H1 (cell line): ENCODE measurements at regions not wholly inside any gene's neighbourhood (a gene's known extent, or its start where the extent isn't known, plus 50 kb on each side); places are given as distances from the start of the nearest gene placed in this dataset.

ENCODE experiments used
- CTCF ChIA-PET: fragments of 300-600 bp; sonication (Branson Sonifier 250); formaldehyde crosslinking; loops from one replicate; lab custom pipeline; 2021; ENCODE audit not compliant: partially characterized antibody; lab: Charles Lee
- POLR2A ChIA-PET: fragments of 300-600 bp; sonication (Branson Sonifier 250); formaldehyde crosslinking; loops from one replicate; lab custom pipeline; 2021; ENCODE audit warnings: inconsistent platforms; ENCODE audit not compliant: partially characterized antibody; lab: Charles Lee
- DNase-seq, 2 experiments: peaks; one replicate each; pipeline versions ENCODE4 v3.0.0 to v3.0.0-alpha.2; 2010 to 2022; ENCODE audit warnings: low spot score in 2 of 2, low read depth in 1 of 2, mixed read lengths in 1 of 2
- FAIRE-seq: peaks from 2 replicates; lab custom pipeline; 2011; peaks lifted over from hg19 to GRCh38; lab: Jason Lieb, UNC
- H2AFZ ChIP-seq: 2 replicates; pipeline ENCODE4 v1.8.1; 2012; ENCODE audit warnings: low read length, inconsistent platforms
- H2AK5ac ChIP-seq: 2 replicates; pipeline ENCODE4 v1.6.1; 2013; ENCODE audit warnings: low read depth, low read length
- H2BK120ac ChIP-seq: replicated peaks from 2 replicates; pipeline ENCODE3; 2013; ENCODE audit warnings: low read depth, low read length, inconsistent platforms
- H2BK12ac ChIP-seq: 2 replicates; pipeline ENCODE4 v1.6.1; 2013; ENCODE audit warnings: low read depth, low read length
- H2BK15ac ChIP-seq: 2 replicates; pipeline ENCODE4 v1.6.1; 2013; ENCODE audit warnings: low read length
- H2BK20ac ChIP-seq: 2 replicates; pipeline ENCODE4 v1.6.1; 2013; ENCODE audit warnings: low read length
- H2BK5ac ChIP-seq: 2 replicates; pipeline ENCODE4 v1.6.1; 2013; ENCODE audit warnings: low read depth, low read length
- H3K14ac ChIP-seq: 2 replicates; pipeline ENCODE4 v1.6.1; 2013; ENCODE audit warnings: inconsistent platforms; ENCODE audit not compliant: insufficient read length
- H3K18ac ChIP-seq: 2 replicates; pipeline ENCODE4 v1.6.1; 2013; ENCODE audit warnings: low read length; ENCODE audit errors: extremely low read depth
- H3K23ac ChIP-seq: 2 replicates; pipeline ENCODE4 v1.6.1; 2013; ENCODE audit warnings: inconsistent platforms; ENCODE audit not compliant: insufficient read length
- H3K23me2 ChIP-seq: 2 replicates; pipeline ENCODE4 v1.6.1; 2013; ENCODE audit warnings: low read depth, low read length
- H3K27ac ChIP-seq: 2 replicates; pipeline ENCODE4 v1.6.1; 2011; ENCODE audit warnings: low read depth, low read length, inconsistent platforms
- H3K27me3 ChIP-seq, 4 experiments: replicated peaks in 1 of 4; 1 replicate in 1 of 4; 2 replicates in 3 of 4; pipeline versions ENCODE4 v1.6.1 to v1.8.1; 2011 to 2013; ENCODE audit warnings: low read length in 3 of 4, mild to moderate bottlenecking in 3 of 4, inconsistent platforms in 2 of 4, mixed read lengths in 2 of 4, moderate library complexity in 1 of 4; ENCODE audit not compliant: control insufficient read depth in 3 of 4, insufficient read depth in 3 of 4; ENCODE audit errors: extremely low read depth in 1 of 4
- H3K36me3 ChIP-seq, 4 experiments: 2 replicates each; pipeline versions ENCODE4 v1.6.1 to v1.8.1; 2011 to 2013; ENCODE audit warnings: mild to moderate bottlenecking in 4 of 4, low read length in 3 of 4, moderate library complexity in 2 of 4, control low read depth in 1 of 4, inconsistent platforms in 1 of 4; ENCODE audit not compliant: insufficient read depth in 4 of 4, control insufficient read depth in 2 of 4
- H3K4ac ChIP-seq: replicated peaks from 2 replicates; pipeline ENCODE3; 2013; ENCODE audit warnings: low read length, low read depth, mixed read lengths, inconsistent platforms; ENCODE audit not compliant: insufficient read length
- H3K4me1 ChIP-seq, 4 experiments: replicated peaks in 1 of 4; 1 replicate in 1 of 4; 2 replicates in 3 of 4; pipeline versions ENCODE4 v1.6.1 to v1.8.1; 2011 to 2013; ENCODE audit warnings: low read length in 3 of 4, inconsistent platforms in 2 of 4, mixed read lengths in 1 of 4; ENCODE audit not compliant: insufficient read depth in 4 of 4, control insufficient read depth in 3 of 4
- H3K4me2 ChIP-seq, 2 experiments: 2 replicates each; pipeline versions ENCODE4 v1.6.1 to v1.8.1; 2011 to 2013; ENCODE audit warnings: low read depth in 2 of 2, low read length in 2 of 2, control low read depth in 1 of 2, inconsistent platforms in 1 of 2, mild to moderate bottlenecking in 1 of 2; ENCODE audit not compliant: insufficient read depth in 1 of 2
- H3K4me3 ChIP-seq, 4 experiments: fragments of 200-600, 300-600 bp in 1 of 4; sonication (generic), shearing (Covaris generic), sonication (Bioruptor Twin) in 1 of 4; 2 replicates each; pipeline versions ENCODE4 v1.5.1 to v1.8.1; 2011 to 2016; ENCODE audit warnings: low read length in 4 of 4, low read depth in 3 of 4, control low read depth in 2 of 4, inconsistent platforms in 2 of 4, mild to moderate bottlenecking in 2 of 4, mixed read lengths in 1 of 4, moderate library complexity in 1 of 4; ENCODE audit not compliant: insufficient read depth in 2 of 4; ENCODE audit errors: extremely low read depth in 1 of 4
- H3K56ac ChIP-seq: replicated peaks from 2 replicates; pipeline ENCODE3; 2013; ENCODE audit warnings: low read depth, mild to moderate bottlenecking, mixed read lengths, low read length, inconsistent platforms; ENCODE audit not compliant: insufficient read length
- H3K79me1 ChIP-seq: 2 replicates; pipeline ENCODE4 v1.6.1; 2013; ENCODE audit warnings: low read depth, low read length, control low read depth
- H3K79me2 ChIP-seq, 2 experiments: 2 replicates each; pipeline versions ENCODE4 v1.6.1 to v1.8.1; 2012 to 2013; ENCODE audit warnings: low read length in 2 of 2, mild to moderate bottlenecking in 2 of 2, inconsistent platforms in 1 of 2; ENCODE audit not compliant: insufficient read depth in 2 of 2, control insufficient read depth in 1 of 2
- H3K9ac ChIP-seq, 4 experiments: replicated peaks in 1 of 4; 1 replicate in 1 of 4; 2 replicates in 3 of 4; pipeline versions ENCODE4 v1.6.1 to v1.8.1; 2011 to 2013; ENCODE audit warnings: low read depth in 3 of 4, low read length in 3 of 4, control low read depth in 2 of 4, mild to moderate bottlenecking in 2 of 4, moderate library complexity in 2 of 4, inconsistent platforms in 1 of 4; ENCODE audit errors: extremely low read depth in 1 of 4
- H3K9me3 ChIP-seq, 2 experiments: 2 replicates each; pipeline versions ENCODE4 v1.6.1 to v1.8.1; 2012 to 2013; ENCODE audit warnings: mild to moderate bottlenecking in 2 of 2, moderate library complexity in 2 of 2, control low read depth in 1 of 2, inconsistent platforms in 1 of 2, low read depth in 1 of 2, low read length in 1 of 2, mixed read lengths in 1 of 2; ENCODE audit not compliant: insufficient read depth in 2 of 2
- H4K20me1 ChIP-seq, 2 experiments: replicated peaks in 1 of 2; 2 replicates each; pipeline versions ENCODE3 to v1.8.1; 2011 to 2013; ENCODE audit warnings: inconsistent platforms in 2 of 2, low read length in 2 of 2, mild to moderate bottlenecking in 1 of 2; ENCODE audit not compliant: insufficient read depth in 2 of 2, control insufficient read depth in 1 of 2
- H4K5ac ChIP-seq: 2 replicates; pipeline ENCODE4 v1.6.1; 2013; ENCODE audit warnings: low read length, low read depth, mixed read lengths, inconsistent platforms; ENCODE audit not compliant: insufficient read length
- H4K8ac ChIP-seq: 2 replicates; pipeline ENCODE4 v1.8.0; 2013; ENCODE audit warnings: mild to moderate bottlenecking, moderate library complexity, low read length, inconsistent platforms; ENCODE audit not compliant: insufficient read depth; ENCODE audit errors: extremely low read depth
- H4K91ac ChIP-seq: replicated peaks from 2 replicates; pipeline ENCODE3; 2013; ENCODE audit warnings: low read length, mixed read lengths, inconsistent platforms; ENCODE audit not compliant: insufficient read length
- CTBP2 ChIP-seq: IDR thresholded peaks from 2 replicates; pipeline ENCODE4 v1.7.0; 2011; ENCODE audit warnings: borderline replicate concordance, mild to moderate bottlenecking, moderate library complexity, mixed read lengths, low read length; ENCODE audit not compliant: insufficient read depth, insufficient read length
- EZH2 ChIP-seq: fragments of 200-600 bp; sonication (generic); IDR thresholded peaks from 2 replicates; pipeline ENCODE4 v1.7.1; 2012; ENCODE audit warnings: low read depth, mild to moderate bottlenecking, moderate library complexity, low read length, inconsistent platforms; ENCODE audit not compliant: severe bottlenecking
- FOSL1 ChIP-seq: IDR thresholded peaks from 2 replicates; pipeline ENCODE4 v1.6.1; 2011; ENCODE audit warnings: mild to moderate bottlenecking, low read depth, low read length, moderate library complexity; ENCODE audit not compliant: insufficient read depth
- GABPA ChIP-seq: IDR thresholded peaks from 2 replicates; pipeline ENCODE4 v1.6.1; 2011; ENCODE audit warnings: mild to moderate bottlenecking, low read length, moderate library complexity, borderline replicate concordance; ENCODE audit not compliant: insufficient read depth
- SIN3A ChIP-seq, 2 experiments: IDR thresholded peaks in 1 of 2; conservative IDR thresholded peaks in 1 of 2; 2 replicates each; pipeline ENCODE4 v1.6.1; 2011 to 2012; ENCODE audit warnings: low read length in 2 of 2, improper control_type of control experiment in 1 of 2, low read depth in 1 of 2, mild to moderate bottlenecking in 1 of 2
- WGBS, 2 experiments: shearing (Covaris generic) in 1 of 2; methylation state at CpG; one replicate each; pipeline versions ENCODE4 v1.1.6 to v1.1.7; 2013 to 2015; ENCODE audit warnings: low lambda C conversion rate in 2 of 2, mixed read lengths in 2 of 2, inconsistent platforms in 1 of 2, low coverage in 1 of 2, missing lambda C conversion rate in 1 of 2; ENCODE audit not compliant: insufficient replicate concordance in 2 of 2, insufficient coverage in 1 of 2, insufficient read length in 1 of 2; ENCODE audit errors: extremely low coverage in 1 of 2, missing lambda C conversion rate in 1 of 2; 5-methylcytosine and 5-hydroxymethylcytosine counted together
- TF ChIP-seq, protein P1 (sequence below): IDR thresholded peaks from 2 replicates; pipeline ENCODE4 v1.6.1; 2012; ENCODE audit warnings: inconsistent platforms

DNA sequence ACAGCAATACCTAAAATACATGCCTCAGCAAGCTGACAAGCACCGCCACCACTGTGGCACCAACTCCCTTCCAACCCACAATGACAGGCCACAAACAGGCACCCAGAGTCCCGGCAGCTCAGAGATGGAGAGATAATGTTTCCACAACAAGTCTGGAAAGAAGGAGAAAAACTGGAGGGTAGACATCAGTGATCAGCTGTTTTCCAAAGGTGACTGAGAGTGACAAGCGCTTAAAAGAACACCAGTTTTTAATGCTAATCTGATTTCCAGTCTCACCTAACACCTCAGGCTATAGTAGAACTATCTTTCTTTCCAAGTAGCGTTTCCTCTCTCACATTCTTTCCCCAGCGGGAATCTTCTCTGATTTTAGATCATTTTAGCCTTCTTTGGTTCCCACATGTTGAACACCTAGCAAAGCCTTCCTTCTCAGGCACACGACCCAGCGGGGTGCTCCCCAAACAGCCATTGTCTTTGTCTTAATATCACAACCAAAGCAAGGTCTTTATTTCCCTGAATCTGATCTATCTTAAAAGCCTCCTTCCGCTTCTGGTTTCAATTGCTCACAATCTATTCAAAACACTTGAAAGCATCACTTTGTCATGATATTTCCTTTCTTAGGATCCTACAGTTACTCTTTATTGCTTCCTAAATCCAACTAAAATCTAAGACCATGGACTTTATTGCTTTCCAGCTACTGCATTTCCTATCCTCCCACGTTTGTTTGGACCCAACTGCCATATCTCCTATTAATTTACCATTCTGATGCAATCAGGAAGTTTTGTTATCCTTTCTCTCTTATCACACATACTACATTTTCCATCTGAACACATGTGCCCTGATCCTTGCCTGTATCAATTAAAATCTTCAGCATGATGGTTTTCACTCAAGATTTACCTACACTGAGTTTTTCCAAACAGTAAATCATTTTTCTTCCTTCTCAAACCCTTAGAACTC is 282.7 kb downstream of the ADGB start:
- Histone ChIP-seq H4K91ac (no peak overlapping the region), H3K9ac (no peak overlapping the region), H4K5ac (no peak overlapping the region), H2BK120ac (no peak overlapping the region), H3K4me2 (no peak overlapping the region), H2AK5ac (no peak overlapping the region), H2BK12ac (no peak overlapping the region), H3K4me1 (no peaks in the 10 kb centered on the region; a peak in 1 of 7 replicates), H2BK15ac (no peak overlapping the region), H3K56ac (no peak overlapping the region), H3K18ac (no peak overlapping the region), H3K23ac (no peak overlapping the region), H3K4ac (no peak overlapping the region), H2BK20ac (no peak overlapping the region), H3K79me1 (no peaks in the 10 kb centered on the region), H3K23me2 (no peaks in the 10 kb centered on the region), H4K8ac (no peak overlapping the region), H3K14ac (no peak overlapping the region), H3K36me3 (no peaks in the 10 kb centered on the region), H2AFZ (0 out of 2 replicates have a peak overlapping the region, but pooled peaks have one; percentile 51), H3K4me3 (no peak overlapping the region), H3K27me3 (no peaks in the 10 kb centered on the region), H3K27ac (no peak overlapping the region), H3K9me3 (no peaks in the 10 kb centered on the region), H4K20me1 (no peaks in the 10 kb centered on the region), H2BK5ac (no peak overlapping the region), H3K79me2 (no peaks in the 10 kb centered on the region)
- no peak for FAIRE-seq
- DNase-seq = no peak
- POLR2A ChIA-PET = no interaction called here
- TF ChIP-seq GABPA = no peak
- TF ChIP-seq, protein P1, sequence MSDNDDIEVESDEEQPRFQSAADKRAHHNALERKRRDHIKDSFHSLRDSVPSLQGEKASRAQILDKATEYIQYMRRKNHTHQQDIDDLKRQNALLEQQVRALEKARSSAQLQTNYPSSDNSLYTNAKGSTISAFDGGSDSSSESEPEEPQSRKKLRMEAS = no peak
- TF ChIP-seq CTBP2 = no peak
- TF ChIP-seq EZH2 = no peak
- TF ChIP-seq SIN3A (conservative IDR thresholded peaks at IDR 0.05 in 1 of 2, IDR thresholded peaks at IDR 0.05 in 1 of 2; ENCODE audit: low read depth in 1 of 2, low read length in 2 of 2) = no peak
- TF ChIP-seq FOSL1 = no peak
- WGBS, 2 experiments = 80% methylated on average over 9 of the region's 9 CpGs; no CpG with 5 or more reads in 1 of the 2 experiments
- CTCF ChIA-PET = interaction anchor here (1.0 to 1.2 kb wide), 2 partner anchors 11 to 23 kb away, joined by 3 to 4 read pairs; no protein-coding TSS in a partner anchor
